ENCODE measurements at regions not wholly inside any gene's neighbourhood (a gene's known extent, or its start where the extent isn't known, plus 50 kb on each side); places are given as distances from the start of the nearest gene placed in this dataset.

DNA sequence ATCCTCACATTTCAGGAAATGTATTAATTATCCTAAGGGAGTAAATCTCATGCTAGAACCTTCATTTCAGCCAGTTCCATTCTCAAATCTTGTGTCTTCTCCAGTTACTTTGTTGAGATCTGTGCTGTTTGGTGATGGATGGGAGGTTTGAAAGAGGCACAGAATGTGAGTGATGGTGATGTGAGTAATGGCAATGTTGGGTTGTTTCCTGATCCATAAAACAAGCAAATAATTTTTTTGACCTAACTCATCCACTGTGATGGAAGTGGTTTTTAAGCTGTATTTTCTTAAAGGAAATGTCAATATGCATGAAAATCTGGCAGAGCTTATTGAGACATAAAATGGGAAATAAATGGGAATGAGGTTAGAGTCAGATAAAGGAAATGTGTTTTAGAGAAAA is 214.7 kb downstream of the CHRM3 start:
- DNase-seq (ENCODE audit: low read depth) = no peak

GRCh38 chr1:239603530-239603929 is 217.2 kb downstream of the CHRM3 start:
- DNase-seq (ENCODE audit: low read depth) = no peak

- DNase-seq (ENCODE audit: low read depth) = no peak
Measured at GRCh38 chr1:239606850-239607400, 220.6 kb downstream of the CHRM3 start.

GRCh38 chr1:239608469-239608868 is 222.1 kb downstream of the CHRM3 start:
- no peak for DNase-seq (ENCODE audit: low read depth)

DNA sequence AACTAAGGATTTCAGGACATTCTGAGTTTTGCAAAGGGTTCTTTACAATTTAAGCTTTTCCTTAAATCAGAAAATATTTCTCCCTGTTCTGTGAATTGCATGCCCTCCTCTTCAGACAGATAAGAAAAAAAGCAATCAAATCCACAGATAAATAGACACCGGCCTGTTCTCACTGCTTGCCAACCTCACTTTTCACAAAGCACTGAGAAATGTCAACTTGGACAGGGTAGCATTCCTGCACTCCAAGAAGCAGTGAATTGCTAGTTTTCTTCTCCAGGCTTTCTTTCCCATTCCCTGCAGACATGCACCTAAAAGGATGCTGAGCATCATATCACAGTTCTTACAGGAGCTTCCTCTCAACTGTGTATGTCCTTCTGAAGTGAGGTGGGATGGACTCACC is 226.0 kb downstream of the CHRM3 start:
- DNase-seq (ENCODE audit: low read depth) = no peak

- no peak for DNase-seq (ENCODE audit: low read depth)
Measured at GRCh38 chr1:239616673-239617072, 230.3 kb downstream of the CHRM3 start.

DNA sequence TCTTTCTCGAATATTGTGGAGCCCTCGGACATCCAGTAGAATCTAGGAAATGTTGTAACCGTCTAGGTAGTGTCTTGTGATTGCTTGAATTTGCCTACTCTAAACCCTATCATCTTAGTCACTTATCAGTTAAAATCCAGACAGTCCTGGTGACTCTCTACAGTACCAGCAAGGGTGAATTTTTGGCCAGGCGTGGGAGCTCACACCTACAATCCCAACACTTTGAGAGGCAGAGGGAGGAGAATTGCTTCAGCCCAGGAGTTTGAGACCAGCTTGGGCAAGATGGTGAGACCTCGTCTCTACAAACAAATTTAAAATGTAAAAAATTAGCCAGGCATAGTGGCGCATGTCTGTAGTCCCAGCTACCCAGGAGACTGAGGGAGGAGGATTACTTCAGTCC is 230.9 kb downstream of the CHRM3 start:
- no peak for DNase-seq (ENCODE audit: low read depth)

DNA sequence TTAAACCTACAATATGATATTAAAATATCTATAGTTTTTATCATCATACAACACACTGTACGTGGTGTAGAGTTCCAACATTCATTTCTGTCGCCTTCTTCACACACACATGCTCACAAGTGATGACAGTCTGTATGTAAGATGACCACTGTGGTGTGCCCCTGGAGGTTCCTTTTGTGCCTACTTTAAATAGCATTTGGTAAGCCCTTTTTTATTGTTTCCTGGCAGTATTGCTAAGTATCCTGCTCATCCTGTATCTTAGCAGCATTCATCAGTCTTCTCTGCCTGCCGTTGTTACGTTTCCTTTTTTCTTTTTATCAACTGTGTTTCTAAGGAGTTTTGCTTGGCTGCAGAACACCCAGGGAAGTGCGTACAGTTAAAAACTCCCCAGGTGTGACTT is 231.4 kb downstream of the CHRM3 start:
- no peak for DNase-seq (ENCODE audit: low read depth)

DNA sequence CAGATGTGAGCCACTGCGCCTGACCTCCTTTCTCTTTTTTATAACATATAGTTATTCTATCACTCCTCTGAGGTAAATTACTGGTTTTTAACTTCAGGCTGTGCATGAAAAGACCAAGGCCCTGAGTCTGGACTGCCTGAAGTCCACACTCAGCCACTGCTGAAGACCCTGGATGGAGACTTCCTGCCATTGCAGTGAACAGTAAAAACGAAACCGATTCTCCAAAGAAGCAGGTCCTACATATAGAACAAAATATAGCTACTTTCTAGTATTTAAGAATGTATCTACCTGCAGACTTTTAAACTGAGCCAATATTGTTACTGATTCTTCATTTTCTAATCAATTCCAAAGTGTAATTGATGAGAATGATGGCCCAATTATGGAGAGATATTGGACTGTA is 232.8 kb downstream of the CHRM3 start:
- no peak for DNase-seq (ENCODE audit: low read depth)

DNA sequence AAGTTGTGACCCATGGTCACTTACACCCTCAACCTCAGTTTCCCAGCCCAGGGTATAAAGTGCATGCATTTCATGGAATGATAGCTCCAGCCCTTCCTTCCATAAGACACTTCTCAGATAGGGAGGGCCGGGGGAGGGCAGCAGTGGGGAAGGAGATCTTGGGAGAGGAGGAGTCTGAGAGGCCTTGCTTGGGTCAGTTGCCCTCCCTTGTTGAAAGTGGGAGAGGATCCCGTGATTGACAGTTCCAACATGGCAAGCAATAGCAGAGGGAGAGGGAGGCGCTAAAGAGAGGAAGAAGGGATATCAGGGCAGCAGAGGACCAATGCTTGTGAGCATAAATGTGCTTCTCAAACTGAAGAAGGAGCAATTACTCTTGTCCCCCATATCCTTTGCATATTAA is 244.4 kb downstream of the CHRM3 start:
- no peak for DNase-seq (ENCODE audit: low read depth)

DNA sequence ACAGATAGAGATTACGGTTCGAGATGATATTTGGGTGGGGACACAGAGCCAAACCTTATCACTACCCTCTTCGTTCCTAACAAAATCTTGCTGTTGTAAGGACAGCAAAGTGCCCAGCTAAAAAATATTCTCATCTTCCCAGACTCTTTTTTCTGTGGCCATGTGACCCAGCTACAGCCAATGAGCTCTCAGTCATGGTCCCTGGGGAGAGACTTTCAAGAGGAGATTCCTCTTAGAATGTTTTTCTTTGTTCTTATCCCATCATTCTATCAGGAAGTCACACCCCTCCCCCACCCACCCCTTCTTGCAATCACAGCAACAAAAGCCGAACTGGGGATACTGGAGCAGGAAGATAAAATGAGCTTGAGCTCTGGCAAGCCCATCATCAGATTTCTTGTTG is 247.1 kb downstream of the CHRM3 start:
- no peak for DNase-seq (ENCODE audit: low read depth)

DNA sequence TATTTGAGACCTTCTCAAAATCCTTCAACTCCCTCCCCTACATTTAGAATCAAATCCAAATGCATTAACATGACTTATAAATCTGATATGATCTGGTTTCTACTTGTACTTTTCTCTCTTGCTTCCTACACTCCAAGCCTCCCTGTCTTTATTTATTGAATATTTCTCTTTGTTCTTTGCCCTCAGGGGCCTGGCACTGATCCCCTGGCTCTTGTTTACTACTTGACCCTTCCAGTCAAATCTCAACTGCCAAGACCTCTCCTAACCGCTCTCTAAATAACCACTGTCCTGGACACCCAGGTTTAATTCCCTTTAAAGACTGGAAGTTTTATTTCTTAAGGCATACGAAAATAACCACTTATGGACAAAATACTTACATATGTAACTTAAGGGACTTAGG is 248.9 kb downstream of the CHRM3 start:
- DNase-seq (ENCODE audit: low read depth) = no peak

- no peak for DNase-seq (ENCODE audit: low read depth)
Measured at GRCh38 chr1:239636347-239636746, 250.0 kb downstream of the CHRM3 start.

DNA sequence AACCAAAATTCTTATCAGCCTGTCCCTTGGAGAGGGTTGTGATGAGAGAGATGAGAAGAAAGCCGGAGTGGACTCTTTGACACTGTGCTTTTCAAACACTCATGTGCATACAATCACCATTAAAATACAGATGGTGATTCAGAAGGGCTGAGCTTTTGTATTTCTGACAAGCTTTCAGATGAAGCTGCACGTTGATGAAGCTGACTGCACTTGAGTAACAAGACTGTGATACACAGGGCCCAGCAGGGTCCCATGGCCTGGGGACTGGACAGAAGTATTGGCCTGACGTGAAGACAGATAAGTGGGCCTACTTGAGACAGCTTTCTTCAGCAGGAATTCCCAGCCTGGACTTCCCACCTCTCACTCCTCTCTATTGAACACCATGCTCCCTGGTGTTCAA is 258.2 kb downstream of the CHRM3 start:
- DNase-seq (ENCODE audit: low read depth) = no peak

- no peak for DNase-seq (ENCODE audit: low read depth)
Measured at GRCh38 chr1:239647045-239647444, 260.7 kb downstream of the CHRM3 start.

GRCh38 chr1:239647964-239648632 is 261.7 kb downstream of the CHRM3 start:
- DNase-seq (ENCODE audit: low read depth) = no peak

DNA sequence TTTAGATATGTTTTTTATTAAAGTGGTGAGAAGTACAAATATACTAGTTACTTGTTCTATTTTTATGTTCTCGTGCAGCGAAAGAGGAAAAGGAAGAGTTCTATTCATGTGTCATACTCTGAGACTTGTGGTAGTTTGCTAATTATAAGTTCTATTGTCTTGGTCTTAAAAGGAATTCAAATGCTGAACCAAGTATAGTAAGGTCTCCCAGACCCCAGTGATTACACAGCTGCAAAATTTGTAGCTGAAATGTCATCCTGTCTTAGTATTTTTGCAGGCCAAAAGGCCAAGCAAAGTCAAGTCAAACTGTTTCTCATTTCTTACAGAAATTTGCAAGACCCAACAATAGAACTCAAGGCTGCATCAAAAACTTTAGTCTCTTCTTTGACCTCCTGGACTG is 268.7 kb downstream of the CHRM3 start:
- DNase-seq (ENCODE audit: low read depth) = no peak

DNA sequence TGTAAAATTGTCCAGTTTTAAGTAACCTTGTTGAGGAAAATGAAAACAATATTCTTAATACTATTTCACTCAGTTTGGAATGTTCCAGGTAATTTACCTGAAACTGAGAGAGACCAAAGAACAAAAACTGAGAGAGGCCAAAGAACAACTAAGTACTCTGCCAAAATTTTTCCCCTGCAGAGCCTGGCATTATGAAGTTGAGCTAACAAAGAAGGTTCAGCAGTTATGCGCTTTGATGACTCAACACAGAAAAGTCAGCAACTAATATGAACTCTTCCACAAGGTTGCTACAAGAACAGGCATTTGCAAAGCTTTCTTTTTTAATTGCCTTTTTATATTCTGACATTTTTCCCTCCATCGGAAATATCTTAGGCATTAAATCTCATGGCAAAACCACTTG is 270.9 kb downstream of the CHRM3 start:
- DNase-seq (ENCODE audit: low read depth) = no peak

DNA sequence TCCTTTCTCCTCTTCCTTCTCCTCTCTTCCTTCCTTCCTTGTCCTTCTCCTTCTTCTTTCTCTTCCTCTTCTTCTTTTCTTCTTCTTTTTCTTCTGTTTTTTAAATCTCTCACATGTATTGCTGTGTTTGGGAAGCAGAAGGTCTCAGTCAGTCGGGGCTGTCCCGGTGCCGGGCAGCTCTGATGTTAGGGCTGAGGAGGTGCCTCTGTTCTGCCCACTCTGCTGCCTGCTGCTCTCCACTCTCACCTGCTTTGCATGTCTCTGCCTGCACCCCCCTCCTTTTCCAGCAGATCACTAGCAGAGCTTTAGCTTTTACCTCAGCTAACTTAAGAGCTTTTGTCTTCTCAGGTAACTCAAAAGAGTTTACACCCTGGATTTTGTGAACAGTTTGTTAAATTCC is 276.6 kb downstream of the CHRM3 start:
- DNase-seq (ENCODE audit: low read depth) = no peak

DNA sequence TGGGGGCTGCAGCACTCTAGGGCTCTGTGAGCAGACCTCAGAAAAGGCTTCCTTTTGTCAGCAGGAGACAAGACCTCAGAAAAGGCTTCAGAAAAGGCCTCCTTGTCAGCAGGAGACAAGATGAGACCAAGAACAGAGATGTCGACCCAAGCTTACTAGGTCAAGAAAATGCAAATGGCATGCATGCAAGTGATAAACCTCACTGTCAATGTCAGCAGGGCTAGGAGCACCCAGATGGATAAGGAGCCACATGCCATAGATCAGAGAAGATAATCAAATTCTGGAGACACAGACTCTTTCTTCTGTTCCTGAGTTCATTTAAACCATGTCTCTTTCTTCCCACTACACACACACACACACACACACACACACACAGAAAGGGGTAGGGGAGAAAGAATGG is 285.9 kb downstream of the CHRM3 start:
- no peak for DNase-seq (ENCODE audit: low read depth)

GRCh38 chr1:239675735-239676134 is 289.4 kb downstream of the CHRM3 start:
- no peak for DNase-seq (ENCODE audit: low read depth)

DNA sequence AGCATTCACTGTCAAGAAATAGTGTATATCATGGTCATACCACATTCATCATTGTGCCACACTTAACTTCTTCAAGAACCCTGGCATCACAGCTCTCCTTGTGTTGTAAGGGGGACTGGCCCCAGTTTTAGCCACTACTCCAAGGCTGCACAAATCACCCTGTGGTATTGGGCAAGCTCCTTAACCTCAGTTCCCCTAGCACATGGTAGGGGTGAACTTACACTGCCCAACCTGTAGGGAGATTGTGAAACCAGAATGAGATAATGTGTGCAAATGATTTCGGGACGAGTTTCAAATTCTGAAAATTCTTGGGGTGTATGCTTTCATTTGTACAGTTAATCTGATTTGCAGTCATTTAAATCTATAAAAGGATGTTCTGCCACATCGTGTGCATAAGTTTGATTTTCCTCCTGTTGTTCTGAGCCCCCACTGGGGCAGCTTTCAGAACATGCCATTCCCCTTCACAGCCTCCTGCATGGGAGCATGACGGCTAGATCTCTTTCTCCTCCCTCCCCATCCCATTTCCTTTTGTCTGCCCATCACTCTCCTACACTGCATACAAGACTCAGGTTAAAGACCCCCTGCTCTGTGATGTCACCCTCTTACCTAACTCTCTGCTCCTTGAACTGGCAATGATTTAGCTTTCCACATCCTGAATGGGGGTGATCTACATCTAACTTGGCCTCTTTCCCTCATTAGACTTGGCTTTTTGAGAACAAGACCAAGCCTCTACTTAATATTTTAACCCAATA is 290.3 kb downstream of the CHRM3 start:
- no peak for DNase-seq (ENCODE audit: low read depth)

- no peak for DNase-seq (ENCODE audit: low read depth)
Measured at GRCh38 chr1:239677362-239677761, 291.0 kb downstream of the CHRM3 start.

GRCh38 chr1:239678181-239678580 is 291.8 kb downstream of the CHRM3 start:
- no peak for DNase-seq (ENCODE audit: low read depth)
